PC-9 (cell line): ENCODE measurements at regions not wholly inside any gene's neighbourhood (a gene's known extent, or its start where the extent isn't known, plus 50 kb on each side); places are given as distances from the start of the nearest gene placed in this dataset.

Source experiments
- BruUV-seq: library from RNA; stranded (reverse); fragments of 400-500 nt; replicated peaks from 2 replicates; lab custom pipeline; 2021; lab: Mats Ljungman, UMichigan
- CTCF ChIA-PET: fragments of 300-600 bp; sonication (Branson Sonifier 250); formaldehyde crosslinking; loops from one replicate; lab custom pipeline; 2022; ENCODE audit warnings: antibody characterized with exemption; lab: Charles Lee
- POLR2A ChIA-PET: fragments of 300-600 bp; sonication (Branson Sonifier 250); formaldehyde crosslinking; loops from one replicate; lab custom pipeline; 2022; ENCODE audit warnings: antibody characterized with exemption; ENCODE audit not compliant: unreplicated experiment; lab: Charles Lee
- DNase-seq, 2 experiments: peaks; one replicate each; pipeline versions ENCODE4 v3.0.0 to v3.0.0-alpha.2; 2015 to 2022; ENCODE audit warnings: mixed read lengths in 1 of 2
- H2AFZ ChIP-seq: fragments of 200-600 bp; sonication (generic); 2 replicates; pipeline ENCODE4 v1.8.1; 2017; ENCODE audit warnings: antibody characterized with exemption
- H3F3A ChIP-seq: fragments of 200-600 bp; sonication (generic); 2 replicates; pipeline ENCODE4 v1.8.1; 2017; ENCODE audit warnings: antibody characterized with exemption, mild to moderate bottlenecking, low read depth; ENCODE audit not compliant: insufficient read depth
- H3K27ac ChIP-seq: fragments of 200-600 bp; sonication (generic); 2 replicates; pipeline ENCODE4 v1.6.1; 2016; ENCODE audit warnings: mixed run types
- H3K27me3 ChIP-seq: fragments of 200-600 bp; sonication (generic); 2 replicates; pipeline ENCODE4 v1.6.1; 2016; ENCODE audit warnings: low read depth, mixed run types; ENCODE audit not compliant: insufficient read depth
- H3K36me3 ChIP-seq: fragments of 200-600 bp; sonication (generic); 2 replicates; pipeline ENCODE4 v1.6.1; 2016; ENCODE audit warnings: low read depth, mixed run types
- H3K4me1 ChIP-seq: fragments of 200-600 bp; sonication (generic); replicated peaks from 2 replicates; pipeline ENCODE4 v1.6.1; 2016; ENCODE audit warnings: mixed run types; ENCODE audit not compliant: insufficient read depth
- H3K4me2 ChIP-seq: fragments of 200-600 bp; sonication (generic); 2 replicates; pipeline ENCODE4 v1.6.1; 2017; ENCODE audit warnings: mixed run types
- H3K4me3 ChIP-seq: fragments of 200-600 bp; sonication (generic); 2 replicates; pipeline ENCODE4 v1.6.1; 2016; ENCODE audit warnings: mixed run types
- H3K79me2 ChIP-seq: fragments of 200-600 bp; sonication (generic); 2 replicates; pipeline ENCODE4 v1.6.1; 2017; ENCODE audit warnings: low read depth, mixed run types
- H3K9me2 ChIP-seq: fragments of 200-600 bp; sonication (generic); 2 replicates; pipeline ENCODE4 v1.8.1; 2017; ENCODE audit warnings: mild to moderate bottlenecking; ENCODE audit not compliant: insufficient read depth
- H3K9me3 ChIP-seq: fragments of 200-600 bp; sonication (generic); 2 replicates; pipeline ENCODE4 v1.8.1; 2016; ENCODE audit warnings: low read depth; ENCODE audit not compliant: insufficient read depth
- H4K20me1 ChIP-seq: fragments of 200-600 bp; sonication (generic); 2 replicates; pipeline ENCODE4 v1.8.1; 2017; ENCODE audit not compliant: insufficient read depth
- EZH2 ChIP-seq: fragments of 200-600 bp; sonication (generic); IDR thresholded peaks from 2 replicates; pipeline ENCODE4 v1.8.0; 2017; ENCODE audit warnings: antibody characterized with exemption, low read depth
- intact Hi-C: fragments of 100-400 bp; cut with micrococcal nuclease; formaldehyde crosslinking; loops from one replicate; pipeline ENCODE4 v1.10.0; 2022; ENCODE audit not compliant: unreplicated experiment
- TF ChIP-seq, protein P1 (sequence below): fragments of 200-600 bp; sonication (generic); conservative IDR thresholded peaks from 2 replicates; pipeline ENCODE4 v1.6.1; 2017; ENCODE audit warnings: mixed run types, antibody characterized with exemption, mild to moderate bottlenecking, moderate library complexity

DNA sequence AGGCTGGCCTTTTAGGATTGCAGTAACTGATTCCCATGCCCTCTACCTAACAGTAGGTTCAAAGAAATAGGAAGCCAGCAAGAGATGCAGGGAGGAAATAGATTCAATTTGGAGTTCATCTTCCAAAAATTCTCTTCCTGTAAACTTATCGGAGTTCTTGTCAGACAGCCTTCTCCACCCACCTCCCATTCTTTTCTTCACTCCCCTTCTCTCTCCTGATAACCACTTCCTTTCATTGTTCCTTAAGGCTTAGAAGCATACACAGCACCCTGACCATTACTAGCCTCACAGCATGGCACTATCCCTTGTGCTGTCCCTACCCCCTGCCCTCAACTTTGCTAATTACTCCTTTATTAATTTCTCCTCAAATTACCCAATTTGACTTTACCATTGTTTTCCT, 130.4 kb upstream of the ADAMTS9 start:
- Histone ChIP-seq H3K27ac (no peak overlapping the region), H3K4me1 (no peaks in the 10 kb centered on the region), H3K4me2 (no peak overlapping the region), H3K9me2 (no peaks in the 10 kb centered on the region), H3K9me3 (no peaks in the 10 kb centered on the region), H3K79me2 (no peaks in the 10 kb centered on the region), H3K4me3 (no peak overlapping the region), H3K27me3 (no peaks in the 10 kb centered on the region), H3K36me3 (no peaks in the 10 kb centered on the region), H3F3A (no peaks in the 10 kb centered on the region), H2AFZ (no peak overlapping the region), H4K20me1 (no peaks in the 10 kb centered on the region)
- BruUV-seq = no TSS peak
- TF ChIP-seq, protein P1, sequence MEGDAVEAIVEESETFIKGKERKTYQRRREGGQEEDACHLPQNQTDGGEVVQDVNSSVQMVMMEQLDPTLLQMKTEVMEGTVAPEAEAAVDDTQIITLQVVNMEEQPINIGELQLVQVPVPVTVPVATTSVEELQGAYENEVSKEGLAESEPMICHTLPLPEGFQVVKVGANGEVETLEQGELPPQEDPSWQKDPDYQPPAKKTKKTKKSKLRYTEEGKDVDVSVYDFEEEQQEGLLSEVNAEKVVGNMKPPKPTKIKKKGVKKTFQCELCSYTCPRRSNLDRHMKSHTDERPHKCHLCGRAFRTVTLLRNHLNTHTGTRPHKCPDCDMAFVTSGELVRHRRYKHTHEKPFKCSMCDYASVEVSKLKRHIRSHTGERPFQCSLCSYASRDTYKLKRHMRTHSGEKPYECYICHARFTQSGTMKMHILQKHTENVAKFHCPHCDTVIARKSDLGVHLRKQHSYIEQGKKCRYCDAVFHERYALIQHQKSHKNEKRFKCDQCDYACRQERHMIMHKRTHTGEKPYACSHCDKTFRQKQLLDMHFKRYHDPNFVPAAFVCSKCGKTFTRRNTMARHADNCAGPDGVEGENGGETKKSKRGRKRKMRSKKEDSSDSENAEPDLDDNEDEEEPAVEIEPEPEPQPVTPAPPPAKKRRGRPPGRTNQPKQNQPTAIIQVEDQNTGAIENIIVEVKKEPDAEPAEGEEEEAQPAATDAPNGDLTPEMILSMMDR = no peak
- TF ChIP-seq EZH2 = no peak
- ChIA-PET POLR2A (no interaction called here), CTCF (no interaction called here)
- no peak for DNase-seq
- intact Hi-C loops = no loop called here

DNA sequence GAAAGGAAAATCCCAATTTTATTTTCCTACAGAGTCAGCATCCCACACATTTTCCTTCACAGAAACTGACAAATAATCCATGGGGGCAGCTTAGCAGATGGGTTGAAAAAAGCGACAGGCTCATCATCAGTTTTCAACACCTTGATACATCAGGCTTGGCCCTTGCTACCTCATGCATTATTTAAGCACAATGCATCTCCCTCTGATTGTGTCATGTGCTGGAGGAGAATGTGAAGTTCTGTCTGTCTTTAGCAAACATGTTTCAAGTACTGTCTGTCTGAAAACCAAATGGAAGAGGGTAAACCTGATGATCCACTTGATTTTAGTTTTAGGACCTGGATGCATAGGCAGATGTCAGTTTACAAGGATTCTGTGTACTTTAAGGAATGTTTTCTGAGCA, 128.6 kb upstream of the ADAMTS9 start:
- BruUV-seq = no TSS peak
- Histone ChIP-seq H3K4me3 (no peak overlapping the region), H3K27me3 (no peaks in the 10 kb centered on the region), H4K20me1 (no peaks in the 10 kb centered on the region), H3K79me2 (no peaks in the 10 kb centered on the region), H3K9me3 (no peaks in the 10 kb centered on the region), H3K9me2 (no peaks in the 10 kb centered on the region), H3K27ac (no peak overlapping the region), H2AFZ (no peak overlapping the region), H3K4me2 (no peak overlapping the region), H3K4me1 (no peaks in the 10 kb centered on the region), H3K36me3 (no peaks in the 10 kb centered on the region), H3F3A (no peaks in the 10 kb centered on the region)
- DNase-seq = no peak
- ChIA-PET POLR2A (no interaction called here), CTCF (no interaction called here)
- intact Hi-C loops = no loop called here
- no peak for TF ChIP-seq EZH2
- TF ChIP-seq, protein P1 = no peak

DNA sequence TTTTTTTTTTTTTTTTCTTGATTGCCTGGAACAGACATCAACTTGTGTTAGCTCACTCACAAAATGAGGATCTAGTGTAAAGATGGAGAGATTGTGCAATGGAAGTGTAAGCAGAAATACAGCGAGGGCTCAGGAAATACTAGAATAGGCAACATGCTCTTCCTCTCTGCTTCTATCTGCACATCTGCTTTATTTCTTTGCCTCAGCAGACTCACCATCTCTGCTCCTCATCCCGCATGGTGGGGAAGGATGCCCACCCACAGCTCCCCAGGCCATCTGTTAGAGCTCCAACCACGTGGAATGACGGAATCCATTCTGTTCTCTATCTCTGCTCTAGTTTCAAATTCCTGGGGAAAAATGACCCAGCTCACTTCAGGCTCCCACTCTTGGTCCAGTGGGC, 128.0 kb upstream of the ADAMTS9 start:
- no peak overlapping the region for H2AFZ ChIP-seq
- H3K27me3 ChIP-seq = no peaks in the 10 kb centered on the region
- intact Hi-C loops = no loop called here
- H3K27ac ChIP-seq = no peak overlapping the region
- H3K4me1 ChIP-seq = no peaks in the 10 kb centered on the region
- no peaks in the 10 kb centered on the region for H3F3A ChIP-seq
- BruUV-seq = no TSS peak
- ChIA-PET POLR2A (no interaction called here), CTCF (no interaction called here)
- DNase-seq = no peak
- TF ChIP-seq, protein P1 = no peak
- H3K4me2 ChIP-seq = no peak overlapping the region
- H3K9me3 ChIP-seq = no peaks in the 10 kb centered on the region
- no peak overlapping the region for H3K4me3 ChIP-seq
- H3K9me2 ChIP-seq = no peaks in the 10 kb centered on the region
- no peaks in the 10 kb centered on the region for H3K36me3 ChIP-seq
- no peaks in the 10 kb centered on the region for H4K20me1 ChIP-seq
- H3K79me2 ChIP-seq = no peaks in the 10 kb centered on the region
